ENCODE measurements at regions not wholly inside any gene's neighbourhood (a gene's known extent, or its start where the extent isn't known, plus 50 kb on each side); places are given as distances from the start of the nearest gene placed in this dataset.
"Not testable (repeated sequence)": the region's sequence is repeated elsewhere in the genome, so short reads cannot be mapped to it uniquely, and the experiment has no call there.

GRCh38 chr1:30562559-30562958 is 160.8 kb downstream of the MATN1 start:
- DNase-seq (ENCODE audit: low spot score), result no peak

GRCh38 chr1:30551603-30552002 is 171.8 kb downstream of the MATN1 start:
- no peak for DNase-seq (ENCODE audit: low spot score)

- DNase-seq (ENCODE audit: low spot score), result no peak
Measured at GRCh38 chr1:30550365-30551220, 172.8 kb downstream of the MATN1 start.

GRCh38 chr1:30549872-30550271 is 173.5 kb downstream of the MATN1 start:
- not testable (repeated sequence) for DNase-seq (ENCODE audit: low spot score)

- DNase-seq (ENCODE audit: low spot score), result no peak
Measured at GRCh38 chr1:30548294-30548693, 175.1 kb downstream of the MATN1 start.

- not testable (repeated sequence) for DNase-seq (ENCODE audit: low spot score)
Measured at GRCh38 chr1:30547326-30547725, 176.1 kb downstream of the MATN1 start.

GRCh38 chr1:30545365-30545764 is 178.0 kb downstream of the MATN1 start:
- DNase-seq (ENCODE audit: low spot score), result no peak

GRCh38 chr1:30541721-30542485 is 181.5 kb downstream of the MATN1 start:
- no peak for DNase-seq (ENCODE audit: low spot score)

- DNase-seq (ENCODE audit: low spot score), result no peak
Measured at GRCh38 chr1:30540611-30541192, 182.7 kb downstream of the MATN1 start.

- DNase-seq (ENCODE audit: low spot score), result no peak
Measured at GRCh38 chr1:30539884-30540283, 183.5 kb downstream of the MATN1 start.

- DNase-seq (ENCODE audit: low spot score), result no peak
Measured at GRCh38 chr1:30538993-30539867, 184.2 kb downstream of the MATN1 start.

GRCh38 chr1:30538226-30538992 is 185.0 kb downstream of the MATN1 start:
- no peak for DNase-seq (ENCODE audit: low spot score)

- DNase-seq (ENCODE audit: low spot score), result no peak
Measured at GRCh38 chr1:30537279-30537678, 186.1 kb downstream of the MATN1 start.

GRCh38 chr1:30536530-30536929 is 186.9 kb downstream of the MATN1 start:
- DNase-seq (ENCODE audit: low spot score), result no peak

- DNase-seq (ENCODE audit: low spot score), result no peak
Measured at GRCh38 chr1:30535595-30536325, 187.6 kb downstream of the MATN1 start.

GRCh38 chr1:30534551-30534940 is 188.8 kb downstream of the MATN1 start:
- DNase-seq (ENCODE audit: low spot score), result no peak

- no peak for DNase-seq (ENCODE audit: low spot score)
Measured at GRCh38 chr1:30533796-30534550, 189.4 kb downstream of the MATN1 start.

- no peak for DNase-seq (ENCODE audit: low spot score)
Measured at GRCh38 chr1:30533141-30533540, 190.2 kb downstream of the MATN1 start.

GRCh38 chr1:30532621-30533020 is 190.8 kb downstream of the MATN1 start:
- DNase-seq (ENCODE audit: low spot score), result no peak
